D721Med (cell line): ENCODE measurements at regions not wholly inside any gene's neighbourhood (a gene's known extent, or its start where the extent isn't known, plus 50 kb on each side); places are given as distances from the start of the nearest gene placed in this dataset.

Source experiments
- DNase-seq: peaks from one replicate; pipeline ENCODE4 v3.0.0; 2011; ENCODE audit warnings: low spot score; ENCODE audit not compliant: insufficient read length
- FAIRE-seq: peaks from 2 replicates; lab custom pipeline; 2011; peaks lifted over from hg19 to GRCh38; lab: Jason Lieb, UNC
- TF ChIP-seq, protein P1 (sequence below): IDR thresholded peaks from 2 replicates; pipeline ENCODE4 v1.5.1; 2012; ENCODE audit warnings: mild to moderate bottlenecking, control low read depth; ENCODE audit not compliant: insufficient read depth; ENCODE audit errors: missing control alignments

DNA sequence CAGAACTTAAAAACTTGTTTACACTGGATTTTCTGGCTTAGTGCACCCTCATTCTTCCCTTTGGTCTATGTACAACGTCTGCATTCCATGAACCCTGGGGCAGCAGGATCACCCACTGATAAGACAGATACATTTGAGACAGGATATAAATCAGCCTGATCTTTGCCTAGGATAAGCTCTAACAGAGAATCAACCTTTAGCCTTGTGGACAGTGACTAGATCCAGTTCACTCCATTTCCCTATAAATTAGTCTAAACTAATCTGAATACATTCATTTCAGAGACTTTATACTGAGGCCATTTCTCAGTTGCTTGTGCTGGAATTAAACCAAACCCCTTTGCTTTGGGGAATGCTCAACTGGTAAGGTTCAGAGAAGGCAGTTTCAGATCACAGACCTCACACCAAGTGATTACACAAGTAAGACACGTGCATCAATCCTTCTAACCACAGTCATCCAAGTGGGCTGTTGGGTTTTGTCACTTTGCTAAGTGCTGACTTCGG is 639.8 kb upstream of the FZD8 start:
- no peak for FAIRE-seq
- TF ChIP-seq, protein P1, sequence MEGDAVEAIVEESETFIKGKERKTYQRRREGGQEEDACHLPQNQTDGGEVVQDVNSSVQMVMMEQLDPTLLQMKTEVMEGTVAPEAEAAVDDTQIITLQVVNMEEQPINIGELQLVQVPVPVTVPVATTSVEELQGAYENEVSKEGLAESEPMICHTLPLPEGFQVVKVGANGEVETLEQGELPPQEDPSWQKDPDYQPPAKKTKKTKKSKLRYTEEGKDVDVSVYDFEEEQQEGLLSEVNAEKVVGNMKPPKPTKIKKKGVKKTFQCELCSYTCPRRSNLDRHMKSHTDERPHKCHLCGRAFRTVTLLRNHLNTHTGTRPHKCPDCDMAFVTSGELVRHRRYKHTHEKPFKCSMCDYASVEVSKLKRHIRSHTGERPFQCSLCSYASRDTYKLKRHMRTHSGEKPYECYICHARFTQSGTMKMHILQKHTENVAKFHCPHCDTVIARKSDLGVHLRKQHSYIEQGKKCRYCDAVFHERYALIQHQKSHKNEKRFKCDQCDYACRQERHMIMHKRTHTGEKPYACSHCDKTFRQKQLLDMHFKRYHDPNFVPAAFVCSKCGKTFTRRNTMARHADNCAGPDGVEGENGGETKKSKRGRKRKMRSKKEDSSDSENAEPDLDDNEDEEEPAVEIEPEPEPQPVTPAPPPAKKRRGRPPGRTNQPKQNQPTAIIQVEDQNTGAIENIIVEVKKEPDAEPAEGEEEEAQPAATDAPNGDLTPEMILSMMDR: no peak
- DNase-seq: no peak

DNA sequence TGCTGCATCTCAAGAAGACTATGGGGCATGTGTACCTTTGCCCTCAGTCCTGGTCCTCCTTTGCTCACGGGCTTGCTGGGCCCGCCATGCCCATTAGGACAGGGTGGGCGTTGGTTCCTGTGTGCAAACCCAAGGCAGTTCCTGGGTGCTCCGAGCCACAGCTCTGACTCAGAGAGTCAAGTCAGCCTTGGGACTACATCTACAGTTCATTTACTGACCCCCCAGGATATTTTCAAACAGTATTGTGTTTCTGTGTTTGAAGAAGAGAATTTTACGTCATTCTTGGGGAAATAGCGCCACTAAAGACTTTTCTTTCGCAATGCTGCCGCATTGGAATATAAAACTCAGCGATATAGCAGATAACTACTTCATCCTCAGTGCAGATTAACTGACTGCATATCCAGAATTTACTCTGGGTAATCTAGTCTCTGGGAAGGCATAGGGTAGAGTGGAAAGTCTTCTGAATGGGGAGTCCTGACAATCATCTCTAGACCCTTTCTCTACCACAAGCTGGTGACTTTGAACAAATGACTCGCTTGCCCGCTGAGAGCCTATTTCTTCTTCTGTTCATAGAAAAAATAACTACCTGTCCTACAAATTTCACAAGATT is 638.9 kb upstream of the FZD8 start:
- FAIRE-seq (no peak), DNase-seq (no peak)
- TF ChIP-seq, protein P1: no peak

DNA sequence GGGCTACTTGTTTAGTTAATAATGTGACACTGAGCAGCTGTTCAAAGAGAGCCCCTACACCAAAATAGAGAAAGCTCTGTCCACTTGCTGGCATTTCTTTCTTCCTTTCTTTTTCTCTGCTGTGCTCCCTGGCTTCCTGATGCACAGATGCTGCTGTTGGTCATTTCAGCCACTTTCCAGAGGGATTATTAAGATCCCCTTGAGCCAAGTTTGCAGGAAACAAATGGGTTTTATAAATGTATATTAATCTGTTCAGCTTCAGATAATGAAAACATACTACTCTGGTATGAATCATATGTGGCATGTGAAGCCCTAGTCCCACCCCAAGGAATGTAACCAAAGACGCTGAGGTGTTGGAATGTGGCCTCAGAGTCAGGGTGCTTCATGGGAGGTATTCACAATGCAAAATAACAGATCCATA is 638.2 kb upstream of the FZD8 start:
- TF ChIP-seq, protein P1: no peak
- no peak for FAIRE-seq
- no peak for DNase-seq

DNA sequence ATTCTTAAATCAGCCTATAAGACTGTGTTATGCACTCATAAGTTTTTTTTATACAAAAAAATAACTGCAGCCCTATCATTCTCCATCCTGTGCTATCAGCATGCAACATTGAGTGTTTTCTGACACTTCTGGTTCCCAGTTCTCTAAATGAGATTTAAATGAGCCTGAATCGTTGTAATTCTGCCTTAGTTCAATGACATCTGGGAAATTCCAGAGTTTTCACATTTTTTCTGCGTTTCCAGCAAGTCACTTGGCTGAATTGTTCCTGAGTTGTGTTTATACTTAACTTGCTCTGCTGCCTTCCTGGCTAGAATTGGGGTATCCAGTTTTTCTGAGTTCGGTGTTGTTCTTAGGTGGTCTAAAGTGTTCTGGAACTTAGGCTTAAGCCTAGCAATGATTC is 636.1 kb upstream of the FZD8 start:
- DNase-seq (no peak), FAIRE-seq (no peak)
- TF ChIP-seq, protein P1: no peak

DNA sequence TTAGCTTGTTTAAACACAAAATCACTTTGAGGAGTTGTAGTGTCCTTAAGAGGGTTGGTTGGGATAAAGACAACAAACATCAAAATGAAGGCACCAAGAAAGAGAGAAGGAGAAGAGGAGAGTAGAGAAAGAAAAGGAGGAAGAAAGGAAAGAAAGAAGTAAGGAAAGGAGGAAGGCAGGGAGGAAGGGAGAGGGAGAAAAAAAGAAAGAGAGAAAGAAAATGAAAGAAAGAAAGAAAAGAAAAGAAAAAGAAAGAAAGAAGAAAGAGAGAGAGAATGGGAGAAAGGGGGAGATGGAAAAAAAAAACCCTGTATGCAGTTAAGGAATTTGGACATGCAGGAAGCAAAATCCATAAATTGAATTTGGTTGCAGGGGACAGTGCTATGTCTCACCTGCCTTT is 635.4 kb upstream of the FZD8 start:
- DNase-seq: no peak
- no peak for FAIRE-seq
- TF ChIP-seq, protein P1: no peak

DNA sequence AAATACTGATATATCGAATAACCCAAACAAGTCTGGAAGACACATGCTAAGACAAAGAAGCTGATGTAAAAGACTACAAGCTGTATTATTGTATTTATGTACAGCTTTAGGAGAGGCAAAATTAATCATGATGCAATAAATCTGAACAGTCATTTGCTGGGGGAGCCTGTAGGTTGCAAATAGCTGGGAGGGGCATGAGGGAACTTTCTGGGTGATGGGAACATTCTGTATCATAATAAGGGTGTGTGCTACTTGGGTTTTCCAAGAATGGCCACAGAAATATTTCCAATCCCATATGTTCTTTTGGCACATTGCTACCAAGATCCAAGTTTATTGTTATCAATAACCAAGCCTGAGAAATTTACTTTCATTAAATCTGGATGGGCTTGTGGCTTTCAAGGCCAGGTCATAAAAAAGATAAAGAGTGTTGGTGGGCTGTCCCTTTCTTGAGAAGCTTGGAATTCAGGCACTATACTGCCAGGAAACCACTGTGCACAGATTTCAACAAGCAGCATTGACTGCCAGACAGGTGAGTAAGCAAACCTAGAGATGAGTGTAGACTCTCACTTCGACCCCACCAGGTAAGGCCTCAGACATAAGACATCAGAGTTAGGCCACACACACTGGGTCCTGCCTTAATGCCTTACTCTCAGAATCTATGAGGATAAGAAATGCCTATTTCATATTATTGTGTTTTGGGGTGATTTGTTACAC is 629.7 kb upstream of the FZD8 start:
- TF ChIP-seq, protein P1: no peak
- DNase-seq (no peak), FAIRE-seq (no peak)

DNA sequence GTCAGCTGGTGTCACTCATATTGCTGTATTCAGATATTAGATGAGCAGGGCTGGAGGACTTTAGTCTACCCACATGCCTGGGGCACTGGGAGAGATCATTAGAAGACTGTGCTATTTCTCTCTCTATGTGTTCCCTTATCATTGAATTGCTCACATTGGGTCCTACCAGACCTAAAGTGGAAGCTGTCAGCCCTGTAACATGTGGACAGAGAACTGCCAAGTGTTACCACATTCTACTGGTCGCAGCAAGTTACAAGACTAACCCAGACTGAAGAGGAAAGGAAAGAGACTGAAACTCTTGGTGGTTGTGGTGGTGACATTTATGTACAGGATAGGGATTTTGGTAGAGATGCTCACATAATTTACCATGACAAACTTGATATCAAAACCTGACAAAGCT is 627.1 kb upstream of the FZD8 start:
- no peak for FAIRE-seq
- DNase-seq: no peak
- TF ChIP-seq, protein P1: no peak
